ENCODE measurements at regions not wholly inside any gene's neighbourhood (a gene's known extent, or its start where the extent isn't known, plus 50 kb on each side); places are given as distances from the start of the nearest gene placed in this dataset.

- no peak for DNase-seq (ENCODE audit: low read depth, low spot score)
These were observed 566.4 kb downstream of the BMP2 start for GRCh38 chr20:7333841-7334240.

- DNase-seq (ENCODE audit: low read depth, low spot score) = no peak
These were observed 578.5 kb downstream of the BMP2 start for GRCh38 chr20:7346026-7346425.

GRCh38 chr20:7346562-7346961, 579.1 kb downstream of the BMP2 start:
- DNase-seq (ENCODE audit: low read depth, low spot score) = no peak

- no peak for DNase-seq (ENCODE audit: low read depth, low spot score)
These were observed 579.9 kb downstream of the BMP2 start for GRCh38 chr20:7347409-7347808.

- DNase-seq (ENCODE audit: low read depth, low spot score) = no peak
These were observed 580.8 kb downstream of the BMP2 start for GRCh38 chr20:7348253-7348652.

GRCh38 chr20:7352165-7352564, 584.7 kb downstream of the BMP2 start:
- no peak for DNase-seq (ENCODE audit: low read depth, low spot score)

GRCh38 chr20:7355051-7355450, 585.2 kb downstream of the HAO1 start:
- no peak for DNase-seq (ENCODE audit: low read depth, low spot score)

- no peak for DNase-seq (ENCODE audit: low read depth, low spot score)
These were observed 581.6 kb downstream of the HAO1 start for GRCh38 chr20:7358670-7359069.

- DNase-seq (ENCODE audit: low read depth, low spot score) = no peak
These were observed 580.5 kb downstream of the HAO1 start for GRCh38 chr20:7359739-7360138.

- no peak for DNase-seq (ENCODE audit: low read depth, low spot score)
These were observed 578.9 kb downstream of the HAO1 start for GRCh38 chr20:7361321-7361720.

- no peak for DNase-seq (ENCODE audit: low read depth, low spot score)
These were observed 578.3 kb downstream of the HAO1 start for GRCh38 chr20:7361931-7362330.

- DNase-seq (ENCODE audit: low read depth, low spot score) = no peak
These were observed 577.7 kb downstream of the HAO1 start for GRCh38 chr20:7362601-7363000.

- no peak for DNase-seq (ENCODE audit: low read depth, low spot score)
These were observed 574.1 kb downstream of the HAO1 start for GRCh38 chr20:7366189-7366588.

- no peak for DNase-seq (ENCODE audit: low read depth, low spot score)
These were observed 568.6 kb downstream of the HAO1 start for GRCh38 chr20:7371518-7372163.

GRCh38 chr20:7375905-7376304, 564.4 kb downstream of the HAO1 start:
- DNase-seq (ENCODE audit: low read depth, low spot score) = no peak

- DNase-seq (ENCODE audit: low read depth, low spot score) = no peak
These were observed 561.2 kb downstream of the HAO1 start for GRCh38 chr20:7378864-7379605.

- DNase-seq (ENCODE audit: low read depth, low spot score) = no peak
These were observed 560.5 kb downstream of the HAO1 start for GRCh38 chr20:7379621-7380220.

- DNase-seq (ENCODE audit: low read depth, low spot score) = no peak
These were observed 557.0 kb downstream of the HAO1 start for GRCh38 chr20:7383216-7383615.

GRCh38 chr20:7387638-7388193, 552.5 kb downstream of the HAO1 start:
- DNase-seq (ENCODE audit: low read depth, low spot score) = no peak

GRCh38 chr20:7389216-7389615, 551.0 kb downstream of the HAO1 start:
- DNase-seq (ENCODE audit: low read depth, low spot score) = no peak

- no peak for DNase-seq (ENCODE audit: low read depth, low spot score)
These were observed 547.6 kb downstream of the HAO1 start for GRCh38 chr20:7392542-7393206.

GRCh38 chr20:7399114-7399513, 541.1 kb downstream of the HAO1 start:
- no peak for DNase-seq (ENCODE audit: low read depth, low spot score)

Measured in smooth muscle cell of the brain vasculature (primary cell).